K562 (cell line): ENCODE measurements at regions not wholly inside any gene's neighbourhood (a gene's known extent, or its start where the extent isn't known, plus 50 kb on each side); places are given as distances from the start of the nearest gene placed in this dataset.

Experiments used
- CBX1 ChIP-seq: sonication (generic); IDR thresholded peaks from 2 replicates; pipeline ENCODE4 v1.6.1; 2016; ENCODE audit warnings: antibody characterized with exemption, low read depth, mild to moderate bottlenecking
- CBX3 ChIP-seq, 2 experiments: IDR thresholded peaks; 1 replicate in 1 of 2; 2 replicates in 1 of 2; pipeline ENCODE4 v1.6.1; 2012; ENCODE audit warnings: inconsistent platforms in 2 of 2, low read length in 2 of 2, borderline replicate concordance in 1 of 2, control low read depth in 1 of 2
- CHD2 ChIP-seq: IDR thresholded peaks from 2 replicates; pipeline ENCODE4 v1.6.1; 2011; ENCODE audit warnings: low read depth, low read length
- CREM ChIP-seq: IDR thresholded peaks from 2 replicates; pipeline ENCODE4 v1.6.1; 2014; ENCODE audit warnings: antibody characterized with exemption, low read depth
- EGR1 ChIP-seq: fragments of 450-650 bp; conservative IDR thresholded peaks from 2 replicates; pipeline ENCODE4 v1.6.1; 2017; ENCODE audit warnings: mild to moderate bottlenecking
- ETV5 ChIP-seq: sonication (generic); formaldehyde crosslinking; IDR thresholded peaks from 2 replicates; pipeline ENCODE4 v1.4.0; 2020; ENCODE audit warnings: low read depth, mild to moderate bottlenecking, missing genetic modification reagents
- GABPB1 ChIP-seq: sonication (generic); formaldehyde crosslinking; IDR thresholded peaks from 2 replicates; pipeline ENCODE4 v1.8.0; 2022; ENCODE audit warnings: mild to moderate bottlenecking, missing genetic modification reagents
- HCFC1 ChIP-seq: IDR thresholded peaks from 2 replicates; pipeline ENCODE4 v1.6.1; 2012; ENCODE audit warnings: low read depth, low read length, improper control_type of control experiment
- HLTF ChIP-seq: fragments of 450-650 bp; IDR thresholded peaks from 2 replicates; pipeline ENCODE4 v1.6.1; 2016
- ID3 ChIP-seq, 2 experiments: fragments of 250-450 bp in 1 of 2; fragments of 450-650 bp in 1 of 2; sonication (Bioruptor Pico) in 1 of 2; IDR thresholded peaks; 2 replicates each; pipeline versions ENCODE4 v1.6.1 to v1.8.0; 2016 to 2021; ENCODE audit warnings: mild to moderate bottlenecking in 2 of 2, moderate library complexity in 2 of 2, missing compliant biosample characterization in 1 of 2, missing genetic modification characterization in 1 of 2
- ILK ChIP-seq: fragments of 450-650 bp; IDR thresholded peaks from 2 replicates; pipeline ENCODE4 v1.6.1; 2016; ENCODE audit warnings: missing genetic modification characterization, low read depth, mild to moderate bottlenecking, missing compliant biosample characterization, moderate library complexity, borderline replicate concordance
- MBD2 ChIP-seq: sonication (generic); IDR thresholded peaks from 2 replicates; pipeline ENCODE4 v1.6.1; 2016; ENCODE audit warnings: low read depth, borderline replicate concordance
- NFE2L1 ChIP-seq: fragments of 450-650 bp; IDR thresholded peaks from 2 replicates; pipeline ENCODE4 v1.6.1; 2016; ENCODE audit warnings: missing genetic modification characterization, low read depth, mild to moderate bottlenecking, missing compliant biosample characterization, moderate library complexity, borderline replicate concordance
- POLR2AphosphoS2 ChIP-seq: IDR thresholded peaks from 2 replicates; pipeline ENCODE4 v1.6.1; 2012; ENCODE audit warnings: low read length, improper control_type of control experiment
- POLR3A ChIP-seq: IDR thresholded peaks from 2 replicates; pipeline ENCODE4 v1.6.1; 2011; ENCODE audit warnings: borderline replicate concordance, mild to moderate bottlenecking, moderate library complexity; ENCODE audit not compliant: insufficient read length, insufficient read depth; ENCODE audit errors: extremely low read depth
- PREB ChIP-seq: sonication (generic); formaldehyde crosslinking; IDR thresholded peaks from 2 replicates; pipeline ENCODE4 v1.8.1; 2023; ENCODE audit warnings: mild to moderate bottlenecking, missing genetic modification reagents
- RCOR1 ChIP-seq, 2 experiments: IDR thresholded peaks; 2 replicates each; pipeline ENCODE4 v1.6.1; 2012; ENCODE audit warnings: low read depth in 2 of 2, low read length in 2 of 2, borderline replicate concordance in 1 of 2, improper control_type of control experiment in 1 of 2
- SMARCE1 ChIP-seq: fragments of 450-650 bp; IDR thresholded peaks from 2 replicates; pipeline ENCODE4 v1.7.1; 2016; ENCODE audit warnings: mild to moderate bottlenecking
- SRSF7 ChIP-seq: fragments of 200-400 bp; formaldehyde crosslinking; optimal IDR thresholded peaks from 2 replicates; pipeline ENCODE3; 2017; ENCODE audit warnings: mild to moderate bottlenecking, low read depth, low read length
- U2AF1 ChIP-seq: fragments of 200-400 bp; formaldehyde crosslinking; optimal IDR thresholded peaks from 2 replicates; pipeline ENCODE3; 2017; ENCODE audit warnings: mild to moderate bottlenecking, low read depth, low read length, moderate library complexity
- USF2 ChIP-seq: sonication (generic); formaldehyde crosslinking; IDR thresholded peaks from 2 replicates; pipeline ENCODE4 v1.5.0; 2020; ENCODE audit warnings: missing genetic modification reagents
- YBX1 ChIP-seq: fragments of 450-650 bp; IDR thresholded peaks from 2 replicates; pipeline ENCODE4 v1.7.1; 2016; ENCODE audit warnings: mild to moderate bottlenecking
- ZFX ChIP-seq: sonication (generic); formaldehyde crosslinking; IDR thresholded peaks from 2 replicates; pipeline ENCODE4 v1.8.0; 2022; ENCODE audit warnings: mild to moderate bottlenecking, missing genetic modification reagents, moderate library complexity
- ZNF12 ChIP-seq: sonication (generic); formaldehyde crosslinking; IDR thresholded peaks from 2 replicates; pipeline ENCODE4 v1.4.0; 2020; ENCODE audit warnings: mild to moderate bottlenecking, missing genetic modification reagents
- ZNF324 ChIP-seq: fragments of 250-450 bp; sonication (Bioruptor Pico); IDR thresholded peaks from 2 replicates; pipeline ENCODE4 v1.4.0; 2020; ENCODE audit warnings: mild to moderate bottlenecking
- ZNF668 ChIP-seq: fragments of 250-450 bp; sonication (Bioruptor Pico); IDR thresholded peaks from 2 replicates; pipeline ENCODE4 v1.8.0; 2022; ENCODE audit warnings: mild to moderate bottlenecking, inconsistent platforms
- TF ChIP-seq, protein P1 (sequence below): fragments of 200-800 bp; sonication (Bioruptor generic); IDR thresholded peaks from 2 replicates; pipeline ENCODE4 v1.6.1; 2017; ENCODE audit warnings: missing genetic modification characterization, missing compliant biosample characterization

DNA sequence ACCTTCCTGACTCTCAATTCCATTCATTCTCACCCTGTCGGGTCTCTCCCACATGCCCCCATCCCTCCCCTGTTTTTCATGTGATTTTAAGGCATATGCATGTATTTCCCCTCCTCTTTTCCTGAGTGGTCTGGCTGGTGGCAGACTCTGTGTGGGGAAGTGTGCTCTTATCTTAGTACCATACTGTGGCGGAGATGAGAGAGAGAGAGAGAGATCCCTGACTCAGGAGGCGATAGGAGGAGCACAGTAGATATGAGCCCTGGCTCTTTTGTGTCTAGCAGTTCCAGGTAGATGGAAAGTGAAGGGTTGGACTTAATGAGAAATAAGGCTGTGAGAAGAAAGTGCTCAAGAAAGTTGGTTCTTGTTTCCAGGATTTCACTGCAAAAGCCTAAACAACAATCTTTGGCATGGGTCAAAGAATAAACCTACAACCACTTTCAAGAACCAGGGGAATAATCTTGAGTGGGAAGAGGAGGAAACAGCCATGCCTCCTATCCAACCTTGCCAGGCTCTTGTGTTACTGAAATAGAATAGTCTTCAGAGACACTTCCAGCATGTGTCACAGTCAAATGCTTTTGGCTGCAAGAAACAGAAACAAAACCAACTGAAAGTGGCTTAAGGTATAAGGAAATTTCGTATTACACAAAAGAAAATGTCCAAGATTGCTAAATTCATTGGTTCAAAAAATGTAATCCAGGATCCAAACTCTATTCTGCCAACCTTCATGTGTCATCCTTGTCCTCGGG, 123.8 kb upstream of the MYLIP start (continued):
- TF ChIP-seq NFE2L1 (tag) (no peak), MBD2 (peak; percentile 75), SMARCE1 (peak; percentile 95), RCOR1 (IDR thresholded peaks at IDR 0.05; ENCODE audit: borderline replicate concordance in 1 of 2, low read depth in 2 of 2, low read length in 2 of 2) (peak; percentile 23 to 90; a peak in 2 of 4 replicates), ZFX (CRISPR knock-in tag) (no peak), POLR2AphosphoS2 (no peak), CHD2 (no peak), GABPB1 (CRISPR knock-in tag) (no peak), POLR3A (no peak), PREB (CRISPR knock-in tag) (no peak), CBX1 (no peak; the same call in 1 of the 2 replicates), ZNF668 (no peak; the same call in 1 of the 2 replicates), ZNF12 (CRISPR knock-in tag) (no peak), HLTF (no peak), CBX3 (IDR thresholded peaks at IDR 0.05; ENCODE audit: borderline replicate concordance in 1 of 2, low read length in 2 of 2) (0 out of 3 replicates have a peak, but pooled peaks of 1 of the 2 experiments have one; percentile 63), HCFC1 (no peak), EGR1 (no peak), SRSF7 (no peak), U2AF1 (no peak), USF2 (CRISPR knock-in tag) (no peak), ILK (tag) (no peak), ID3 (CRISPR knock-in tag; IDR thresholded peaks at IDR 0.05) (no peak), ID3 (tag; IDR thresholded peaks at IDR 0.05) (no peak), ZNF324 (CRISPR knock-in tag) (no peak), CREM (peak; percentile 65), ETV5 (CRISPR knock-in tag) (no peak; the same call in 1 of the 2 replicates), YBX1 (no peak)
- TF ChIP-seq, protein P1, sequence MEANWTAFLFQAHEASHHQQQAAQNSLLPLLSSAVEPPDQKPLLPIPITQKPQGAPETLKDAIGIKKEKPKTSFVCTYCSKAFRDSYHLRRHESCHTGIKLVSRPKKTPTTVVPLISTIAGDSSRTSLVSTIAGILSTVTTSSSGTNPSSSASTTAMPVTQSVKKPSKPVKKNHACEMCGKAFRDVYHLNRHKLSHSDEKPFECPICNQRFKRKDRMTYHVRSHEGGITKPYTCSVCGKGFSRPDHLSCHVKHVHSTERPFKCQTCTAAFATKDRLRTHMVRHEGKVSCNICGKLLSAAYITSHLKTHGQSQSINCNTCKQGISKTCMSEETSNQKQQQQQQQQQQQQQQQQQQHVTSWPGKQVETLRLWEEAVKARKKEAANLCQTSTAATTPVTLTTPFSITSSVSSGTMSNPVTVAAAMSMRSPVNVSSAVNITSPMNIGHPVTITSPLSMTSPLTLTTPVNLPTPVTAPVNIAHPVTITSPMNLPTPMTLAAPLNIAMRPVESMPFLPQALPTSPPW (CRISPR knock-in tag): peak; percentile 73
